IgD-negative memory B cell (primary cell): ENCODE measurements at regions not wholly inside any gene's neighbourhood (a gene's known extent, or its start where the extent isn't known, plus 50 kb on each side); places are given as distances from the start of the nearest gene placed in this dataset.

ENCODE experiments used
- H3K27ac Mint-ChIP-seq, 3 donors: one replicate each; pipeline ENCODE4 v1.8.0; 2020 to 2022; ENCODE audit warnings: mild to moderate bottlenecking in 3 of 3, mixed read lengths in 3 of 3, moderate library complexity in 1 of 3
- H3K27me3 Mint-ChIP-seq: one replicate; pipeline ENCODE4 v1.8.0; 2021; ENCODE audit warnings: mixed read lengths
- H3K36me3 Mint-ChIP-seq: one replicate; pipeline ENCODE4 v1.8.0; 2020; ENCODE audit warnings: mild to moderate bottlenecking, mixed read lengths
- H3K4me1 Mint-ChIP-seq, 3 donors: one replicate each; pipeline ENCODE4 v1.8.0; 2020 to 2022; ENCODE audit warnings: mixed read lengths in 3 of 3, mild to moderate bottlenecking in 1 of 3
- H3K4me3 Mint-ChIP-seq, 4 donors: one replicate each; pipeline ENCODE4 v1.8.0; 2020 to 2022; ENCODE audit warnings: mild to moderate bottlenecking in 4 of 4, mixed read lengths in 4 of 4, moderate library complexity in 3 of 4
- H3K9me3 Mint-ChIP-seq, 3 donors: one replicate each; pipeline ENCODE4 v1.8.0; 2020 to 2021; ENCODE audit warnings: mixed read lengths in 3 of 3, mild to moderate bottlenecking in 1 of 3

GRCh38 chr3:124591699-124592098, 138.6 kb upstream of the UMPS start:
- Mint-ChIP-seq H3K4me1 (no peaks in the 10 kb centered on the region), H3K4me3 (no peak overlapping the region), H3K27ac (no peak overlapping the region), H3K9me3 (no peaks in the 10 kb centered on the region), H3K27me3 (peaks cover 6% of the 10 kb centered on the region), H3K36me3 (no peaks in the 10 kb centered on the region)

GRCh38 chr3:124592658-124593441, 137.4 kb upstream of the UMPS start:
- no peaks in the 10 kb centered on the region for H3K4me1 Mint-ChIP-seq
- no peaks in the 10 kb centered on the region for H3K9me3 Mint-ChIP-seq
- H3K36me3 Mint-ChIP-seq: no peaks in the 10 kb centered on the region
- H3K27ac Mint-ChIP-seq: no peak overlapping the region
- no peak overlapping the region for H3K4me3 Mint-ChIP-seq
- peaks cover 3% of the 10 kb centered on the region for H3K27me3 Mint-ChIP-seq

DNA sequence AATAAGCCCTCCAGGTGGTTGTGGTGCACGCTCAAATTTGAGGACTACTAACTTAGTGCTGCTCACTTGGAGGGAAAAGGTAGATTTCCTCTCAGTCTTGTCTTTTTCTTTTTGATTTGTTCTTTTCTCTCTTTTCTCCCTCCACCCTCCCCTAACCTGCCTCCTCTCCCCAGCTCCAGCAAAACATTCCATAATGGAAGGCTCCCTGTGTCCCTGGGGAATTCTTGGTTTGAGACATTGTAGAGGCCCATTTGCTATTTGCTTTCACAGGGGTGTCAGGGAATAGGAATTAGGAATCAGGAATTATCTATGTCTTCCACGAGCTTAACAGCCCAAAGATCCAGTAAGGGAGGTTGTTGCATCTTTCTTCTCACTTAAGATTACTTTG, 136.8 kb upstream of the UMPS start:
- H3K4me1 Mint-ChIP-seq: no peaks in the 10 kb centered on the region
- H3K27ac Mint-ChIP-seq: no peak overlapping the region
- H3K27me3 Mint-ChIP-seq: peaks cover 2% of the 10 kb centered on the region
- no peaks in the 10 kb centered on the region for H3K36me3 Mint-ChIP-seq
- H3K9me3 Mint-ChIP-seq: no peaks in the 10 kb centered on the region
- H3K4me3 Mint-ChIP-seq: no peak overlapping the region

DNA sequence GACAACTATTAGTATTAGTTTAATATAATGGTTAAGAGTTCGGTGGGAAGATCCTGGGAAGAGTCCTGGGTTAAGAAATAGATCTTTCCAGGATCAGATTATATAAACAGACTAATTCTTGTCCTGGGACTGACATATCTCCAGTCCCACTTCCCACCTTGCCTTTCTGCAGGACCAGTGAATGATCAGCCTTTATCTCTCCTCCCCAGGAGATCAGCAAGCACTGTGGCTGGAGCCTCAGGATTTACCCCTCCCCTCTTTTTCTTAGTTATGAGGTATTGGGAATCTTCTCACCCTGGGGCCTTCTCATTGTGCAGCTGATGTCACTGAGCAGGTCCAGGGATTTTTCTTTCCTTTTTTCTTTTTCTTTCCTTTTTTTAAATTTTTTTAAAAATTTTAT, 135.7 kb upstream of the UMPS start:
- Mint-ChIP-seq H3K4me1 (no peaks in the 10 kb centered on the region), H3K36me3 (no peaks in the 10 kb centered on the region), H3K9me3 (no peaks in the 10 kb centered on the region), H3K4me3 (no peak overlapping the region), H3K27ac (no peak overlapping the region), H3K27me3 (peaks cover 2% of the 10 kb centered on the region)

DNA sequence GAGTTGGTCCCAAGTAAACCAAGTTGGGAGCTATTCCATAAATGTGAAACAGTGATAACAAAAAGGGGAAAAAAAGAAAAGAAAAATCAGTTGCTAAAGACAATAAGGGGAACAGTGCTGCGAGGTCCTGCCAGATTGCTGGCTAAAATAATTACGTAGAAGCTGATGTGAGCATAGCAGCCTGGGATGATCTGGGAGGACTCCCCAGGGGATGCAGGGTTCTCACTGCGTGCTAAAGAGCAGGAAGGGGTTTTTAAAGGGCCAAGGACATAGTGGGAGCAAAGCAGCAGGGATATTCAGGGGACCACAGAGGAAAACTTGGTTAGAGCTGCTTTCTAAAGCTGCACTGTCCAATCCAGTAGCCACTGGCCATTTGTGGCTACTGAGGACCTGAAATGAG, 133.0 kb upstream of the UMPS start:
- H3K4me3 Mint-ChIP-seq: no peak overlapping the region
- H3K4me1 Mint-ChIP-seq: no peaks in the 10 kb centered on the region
- H3K36me3 Mint-ChIP-seq: no peaks in the 10 kb centered on the region
- no peak overlapping the region for H3K27ac Mint-ChIP-seq
- H3K27me3 Mint-ChIP-seq: peaks cover 2% of the 10 kb centered on the region
- no peaks in the 10 kb centered on the region for H3K9me3 Mint-ChIP-seq

- H3K4me1 Mint-ChIP-seq: no peaks in the 10 kb centered on the region
- no peak overlapping the region for H3K4me3 Mint-ChIP-seq
- H3K9me3 Mint-ChIP-seq: no peaks in the 10 kb centered on the region
- H3K27me3 Mint-ChIP-seq: peaks cover 5% of the 10 kb centered on the region
- H3K27ac Mint-ChIP-seq: no peak overlapping the region
- no peaks in the 10 kb centered on the region for H3K36me3 Mint-ChIP-seq
These were observed 132.3 kb upstream of the UMPS start for GRCh38 chr3:124597979-124598378.

DNA sequence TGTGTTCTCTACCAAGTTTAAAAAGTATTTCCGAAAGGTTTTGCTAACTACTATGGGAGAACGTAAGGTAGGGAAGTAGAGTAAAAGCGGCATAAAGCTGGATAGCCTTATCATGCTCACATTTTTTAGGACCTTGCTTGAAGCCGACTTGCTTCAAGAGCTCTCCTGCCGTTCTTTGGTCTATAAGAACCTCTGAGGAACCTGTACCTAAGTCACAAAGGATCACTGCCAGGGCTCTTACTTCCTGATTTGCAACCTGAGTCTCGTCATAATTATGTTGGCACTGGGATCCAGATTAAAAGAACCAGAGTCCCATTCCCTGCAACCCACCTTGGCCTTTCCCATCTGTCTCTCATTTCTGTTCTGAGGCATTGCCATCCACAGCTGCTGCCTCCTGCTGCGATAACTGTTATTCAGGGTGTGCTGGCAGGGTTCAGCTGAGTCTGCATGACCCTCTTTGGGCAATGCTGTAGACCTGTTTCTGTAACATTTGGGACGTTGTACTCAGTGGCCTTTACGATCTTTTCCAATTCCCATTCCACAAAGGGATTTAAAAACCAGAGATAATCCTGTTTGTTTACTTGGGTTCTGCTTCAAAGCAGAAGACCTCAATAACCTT, 131.0 kb upstream of the UMPS start:
- Mint-ChIP-seq H3K27me3 (peaks cover 6% of the 10 kb centered on the region), H3K4me3 (no peak overlapping the region), H3K27ac (no peak overlapping the region), H3K9me3 (no peaks in the 10 kb centered on the region), H3K4me1 (no peaks in the 10 kb centered on the region), H3K36me3 (no peaks in the 10 kb centered on the region)

GRCh38 chr3:124599779-124600693, 130.2 kb upstream of the UMPS start:
- no peak overlapping the region for H3K27ac Mint-ChIP-seq
- peaks cover 6% of the 10 kb centered on the region for H3K27me3 Mint-ChIP-seq
- H3K9me3 Mint-ChIP-seq: no peaks in the 10 kb centered on the region
- no peaks in the 10 kb centered on the region for H3K36me3 Mint-ChIP-seq
- no peak overlapping the region for H3K4me3 Mint-ChIP-seq
- H3K4me1 Mint-ChIP-seq: no peaks in the 10 kb centered on the region

DNA sequence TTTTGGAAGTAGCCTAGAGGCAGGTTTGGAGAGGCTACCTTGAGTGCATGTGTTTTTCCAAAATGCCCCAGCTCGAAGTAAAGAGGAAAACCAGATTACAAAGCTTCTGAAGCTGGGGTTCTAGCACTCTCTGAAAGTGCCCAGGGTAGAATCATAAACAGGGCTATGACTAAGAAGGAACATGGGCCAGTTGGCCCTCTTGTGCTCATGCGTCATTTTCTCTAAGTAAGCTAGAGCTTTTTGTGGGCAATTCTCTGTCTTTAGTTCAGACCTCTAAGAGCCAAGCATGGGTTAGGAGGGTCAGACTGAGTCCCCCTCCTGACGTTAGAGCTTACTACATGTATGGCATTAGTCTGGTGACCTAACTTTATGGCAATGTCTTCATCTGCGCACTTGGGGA, 129.5 kb upstream of the UMPS start:
- H3K4me1 Mint-ChIP-seq: no peaks in the 10 kb centered on the region
- no peaks in the 10 kb centered on the region for H3K9me3 Mint-ChIP-seq
- H3K36me3 Mint-ChIP-seq: no peaks in the 10 kb centered on the region
- no peak overlapping the region for H3K4me3 Mint-ChIP-seq
- H3K27me3 Mint-ChIP-seq: peaks cover 9% of the 10 kb centered on the region
- H3K27ac Mint-ChIP-seq: no peak overlapping the region

- H3K4me1 Mint-ChIP-seq: no peaks in the 10 kb centered on the region
These were observed 129.1 kb upstream of the UMPS start for GRCh38 chr3:124601190-124601589.

DNA sequence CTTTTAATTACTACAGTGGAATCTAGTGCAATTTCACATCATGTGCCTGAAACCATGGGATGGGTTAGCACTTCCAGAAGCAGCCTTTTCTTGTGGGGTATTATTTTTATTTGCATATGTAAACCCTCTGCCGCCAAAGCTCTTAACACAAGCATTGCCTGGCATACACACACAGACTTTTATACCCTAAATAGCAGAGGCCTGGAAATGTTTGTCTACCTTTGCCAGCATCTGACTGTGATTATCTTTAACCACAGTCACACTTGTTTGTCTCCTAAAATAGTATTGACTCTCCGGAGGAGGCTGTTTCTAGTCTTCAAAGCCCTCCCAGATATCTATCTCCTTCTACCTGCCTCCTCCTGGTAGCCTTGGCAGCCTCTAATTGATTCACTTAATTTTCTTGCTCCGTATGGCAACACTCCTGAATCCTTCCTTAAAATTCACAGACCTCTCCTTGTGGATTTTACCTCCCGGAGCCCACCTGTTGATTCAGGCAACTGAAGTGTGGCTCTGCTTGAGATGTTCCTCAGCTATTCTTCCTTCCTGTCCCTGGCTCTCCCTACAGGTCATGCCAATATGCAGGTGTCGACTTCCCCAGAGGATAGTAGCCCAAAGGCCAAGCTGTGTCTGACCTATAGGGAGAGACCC, 127.1 kb upstream of the UMPS start:
- no peak overlapping the region for H3K4me3 Mint-ChIP-seq
- H3K4me1 Mint-ChIP-seq: no peaks in the 10 kb centered on the region
- no peaks in the 10 kb centered on the region for H3K36me3 Mint-ChIP-seq
- no peak overlapping the region for H3K27ac Mint-ChIP-seq
- H3K27me3 Mint-ChIP-seq: peaks cover 8% of the 10 kb centered on the region
- no peaks in the 10 kb centered on the region for H3K9me3 Mint-ChIP-seq

More at GRCh38 chr3:124601190-124601589, 129.1 kb upstream of the UMPS start:
- no peaks in the 10 kb centered on the region for H3K36me3 Mint-ChIP-seq
- peaks cover 10% of the 10 kb centered on the region for H3K27me3 Mint-ChIP-seq
- H3K27ac Mint-ChIP-seq: no peak overlapping the region
- no peak overlapping the region for H3K4me3 Mint-ChIP-seq
- no peaks in the 10 kb centered on the region for H3K9me3 Mint-ChIP-seq

DNA sequence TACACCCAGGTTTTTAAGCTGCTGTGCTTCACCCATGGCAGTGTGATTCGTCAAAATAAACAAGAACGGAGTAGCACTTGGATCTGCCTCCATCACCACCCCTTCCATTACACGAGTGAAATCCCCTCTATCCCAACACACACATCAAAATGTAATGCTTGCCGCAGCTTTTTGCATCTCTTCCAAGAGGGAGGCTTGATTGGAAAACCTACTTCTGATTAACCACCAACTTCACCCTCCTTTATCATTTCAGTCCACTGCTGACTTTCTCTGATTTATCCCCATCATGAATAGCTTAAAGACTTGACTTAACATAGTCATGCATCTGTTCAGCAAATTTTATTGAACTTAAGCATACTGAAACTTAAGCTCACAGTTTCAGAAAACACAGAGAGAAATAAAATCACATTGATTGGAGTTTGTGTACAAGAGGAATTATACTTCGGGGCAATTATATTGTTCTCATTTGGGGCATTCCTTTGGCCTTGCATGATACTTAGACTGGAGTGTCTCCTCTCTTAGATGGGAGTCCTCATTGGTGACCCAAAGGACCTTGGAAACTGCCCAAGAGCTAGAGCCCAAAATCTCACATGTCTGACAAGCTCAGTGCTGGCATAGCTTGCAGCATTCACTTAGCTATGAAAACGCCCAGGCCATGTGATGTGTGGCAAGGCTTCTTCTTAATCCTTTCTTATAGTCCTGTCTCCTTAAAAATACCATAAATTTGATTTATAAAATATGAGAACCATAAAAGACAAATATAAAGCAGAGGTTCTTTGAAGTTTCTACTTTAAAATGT, 124.3 kb upstream of the UMPS start:
- Mint-ChIP-seq H3K4me1 (no peaks in the 10 kb centered on the region), H3K36me3 (no peaks in the 10 kb centered on the region), H3K9me3 (no peaks in the 10 kb centered on the region), H3K27ac (no peak overlapping the region), H3K4me3 (no peak overlapping the region), H3K27me3 (peaks cover 9% of the 10 kb centered on the region)

DNA sequence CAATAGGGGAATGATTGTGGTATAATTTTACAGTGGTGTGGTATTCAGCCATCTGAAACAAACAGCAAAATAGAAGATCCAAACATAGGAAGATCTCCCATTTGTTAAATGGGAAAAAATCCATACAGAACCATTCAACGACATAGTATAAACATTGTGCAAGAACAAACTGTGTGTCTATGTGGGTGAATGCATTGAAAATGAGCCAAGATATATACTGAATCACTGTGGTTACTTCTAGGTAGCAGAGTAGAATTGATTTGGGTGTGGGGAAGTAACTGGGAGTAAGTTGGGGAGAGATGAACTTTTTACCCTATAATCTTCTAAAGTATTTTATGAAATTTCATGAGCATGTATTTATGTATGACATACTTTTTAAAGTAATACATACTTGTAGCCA, 123.1 kb upstream of the UMPS start:
- Mint-ChIP-seq H3K4me3 (no peak overlapping the region), H3K4me1 (no peaks in the 10 kb centered on the region), H3K9me3 (no peaks in the 10 kb centered on the region)

DNA sequence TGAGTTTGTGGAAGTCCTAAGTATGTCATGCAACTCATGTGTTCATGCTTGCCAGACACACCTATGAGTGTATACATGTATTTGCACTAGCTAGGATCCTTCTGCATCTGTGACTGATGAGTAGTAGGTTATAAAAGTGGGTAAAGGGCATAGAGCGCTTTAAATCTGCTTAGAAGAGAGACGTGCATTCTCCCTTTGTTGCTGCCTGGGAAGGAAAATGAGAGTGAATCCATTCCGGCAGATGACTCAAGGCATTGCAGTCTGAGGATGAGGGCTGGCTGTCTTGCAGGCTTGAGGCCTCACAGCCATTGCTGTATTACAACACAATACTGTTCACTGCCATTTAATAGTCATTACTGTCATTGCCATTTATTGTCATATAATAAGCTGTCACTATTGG, 120.8 kb upstream of the UMPS start:
- Mint-ChIP-seq H3K4me1 (no peaks in the 10 kb centered on the region), H3K27ac (no peak overlapping the region), H3K4me3 (no peak overlapping the region), H3K27me3 (peaks cover 5% of the 10 kb centered on the region), H3K36me3 (no peaks in the 10 kb centered on the region), H3K9me3 (no peaks in the 10 kb centered on the region)

More for the DNA sequence above, 123.1 kb upstream of the UMPS start:
- H3K27ac Mint-ChIP-seq: no peak overlapping the region
- peaks cover 9% of the 10 kb centered on the region for H3K27me3 Mint-ChIP-seq
- no peaks in the 10 kb centered on the region for H3K36me3 Mint-ChIP-seq
